IMR-90 (cell line): ENCODE measurements at regions not wholly inside any gene's neighbourhood (a gene's known extent, or its start where the extent isn't known, plus 50 kb on each side); places are given as distances from the start of the nearest gene placed in this dataset.

Experiments used
- ATAC-seq: fragments of 200-7000 bp; cut with Tn5 transposase; 2 replicates; pipeline ENCODE4 v1.9.1; 2020; ENCODE audit warnings: low read depth, mild to moderate bottlenecking, moderate library complexity
- BruUV-seq: library from RNA; stranded (reverse); fragments of 400-500 nt; replicated peaks from 2 replicates; lab custom pipeline; 2021; lab: Mats Ljungman, UMichigan
- CTCF ChIA-PET: fragments of 300-600 bp; formaldehyde crosslinking; extraction: SDS; loops from one replicate; lab custom pipeline; 2021; ENCODE audit warnings: antibody characterized with exemption; lab: Yijun Ruan, JAX
- POLR2A ChIA-PET: fragments of 300-600 bp; sonication (Branson Sonifier 250); formaldehyde crosslinking; loops from one replicate; lab custom pipeline; 2022; ENCODE audit warnings: antibody characterized with exemption; ENCODE audit not compliant: unreplicated experiment; lab: Charles Lee
- DNase-seq: peaks from one replicate; pipeline ENCODE4 v3.0.0; 2013
- H2AFZ ChIP-seq: replicated peaks from 2 replicates; pipeline ENCODE3; 2013; ENCODE audit warnings: low read length, mild to moderate bottlenecking; ENCODE audit not compliant: poor library complexity
- H2AK5ac ChIP-seq: 2 replicates; pipeline ENCODE4 v1.6.1; 2013; ENCODE audit warnings: low read depth, low read length, inconsistent platforms
- H2AK9ac ChIP-seq: replicated peaks from 2 replicates; pipeline ENCODE3; 2013; ENCODE audit warnings: mild to moderate bottlenecking, low read depth, low read length, moderate library complexity; ENCODE audit not compliant: poor library complexity
- H2BK120ac ChIP-seq: 2 replicates; pipeline ENCODE4 v1.6.1; 2013; ENCODE audit warnings: low read depth, low read length, inconsistent platforms
- H2BK15ac ChIP-seq: 3 replicates; pipeline ENCODE4 v1.6.1; 2013; ENCODE audit warnings: low read depth, low read length, inconsistent platforms
- H2BK20ac ChIP-seq: 2 replicates; pipeline ENCODE4 v1.6.1; 2013; ENCODE audit warnings: low read depth, mild to moderate bottlenecking, inconsistent platforms, low read length, moderate library complexity
- H2BK5ac ChIP-seq: 2 replicates; pipeline ENCODE4 v1.6.1; 2013; ENCODE audit warnings: mild to moderate bottlenecking, low read depth, low read length, inconsistent platforms; ENCODE audit not compliant: poor library complexity, severe bottlenecking
- H3K14ac ChIP-seq: replicated peaks from 2 replicates; pipeline ENCODE4 v1.6.1; 2013; ENCODE audit warnings: low read depth, low read length, inconsistent platforms
- H3K18ac ChIP-seq: 2 replicates; pipeline ENCODE4 v1.6.1; 2013; ENCODE audit warnings: low read depth, low read length, control low read depth
- H3K23ac ChIP-seq: 2 replicates; pipeline ENCODE4 v1.6.1; 2013; ENCODE audit warnings: low read depth, low read length, inconsistent platforms
- H3K27ac ChIP-seq: 2 replicates; pipeline ENCODE4 v1.5.1; 2013; ENCODE audit warnings: mild to moderate bottlenecking, control low read depth, low read length; ENCODE audit not compliant: insufficient read depth
- H3K27me3 ChIP-seq: 2 replicates; pipeline ENCODE4 v1.6.1; 2013; ENCODE audit warnings: low read length; ENCODE audit not compliant: control insufficient read depth, insufficient read depth
- H3K36me3 ChIP-seq: 2 replicates; pipeline ENCODE4 v1.6.1; 2013; ENCODE audit warnings: low read length, mixed read lengths; ENCODE audit not compliant: control insufficient read depth, insufficient read depth
- H3K4ac ChIP-seq: 2 replicates; pipeline ENCODE4 v1.6.1; 2013; ENCODE audit warnings: low read depth, low read length, inconsistent platforms
- H3K4me1 ChIP-seq: 2 replicates; pipeline ENCODE4 v1.6.1; 2013; ENCODE audit warnings: low read length, mixed read lengths; ENCODE audit not compliant: control insufficient read depth, insufficient read depth
- H3K4me2 ChIP-seq: 2 replicates; pipeline ENCODE4 v1.6.1; 2013; ENCODE audit warnings: low read depth, mild to moderate bottlenecking, control low read depth, low read length, moderate library complexity
- H3K4me3 ChIP-seq: 2 replicates; pipeline ENCODE4 v1.5.1; 2013; ENCODE audit warnings: low read depth, mild to moderate bottlenecking, control low read depth, low read length, moderate library complexity; ENCODE audit not compliant: insufficient read depth
- H3K56ac ChIP-seq: 2 replicates; pipeline ENCODE4 v1.6.1; 2013; ENCODE audit warnings: low read length, inconsistent platforms; ENCODE audit not compliant: insufficient read depth; ENCODE audit errors: extremely low read depth
- H3K79me1 ChIP-seq, 2 experiments: 2 replicates each; pipeline ENCODE4 v1.6.1; 2013; ENCODE audit warnings: low read length in 2 of 2, inconsistent platforms in 1 of 2, low read depth in 1 of 2
- H3K9ac ChIP-seq: 2 replicates; pipeline ENCODE4 v1.6.1; 2013; ENCODE audit warnings: low read depth, low read length, control low read depth
- H3K9me1 ChIP-seq: 2 replicates; pipeline ENCODE4 v1.6.1; 2013; ENCODE audit warnings: low read length, inconsistent platforms; ENCODE audit not compliant: insufficient read depth
- H3K9me3 ChIP-seq: 2 replicates; pipeline ENCODE4 v1.6.1; 2013; ENCODE audit warnings: low read length; ENCODE audit not compliant: control insufficient read depth, insufficient read depth
- H4K20me1 ChIP-seq: 2 replicates; pipeline ENCODE4 v1.6.1; 2013; ENCODE audit warnings: low read length, inconsistent platforms; ENCODE audit not compliant: insufficient read depth
- H4K5ac ChIP-seq: 2 replicates; pipeline ENCODE4 v1.6.1; 2013; ENCODE audit warnings: mild to moderate bottlenecking, low read depth, low read length, control low read depth
- H4K8ac ChIP-seq, 2 experiments: 2 replicates each; pipeline ENCODE4 v1.6.1; 2013; ENCODE audit warnings: low read depth in 2 of 2, low read length in 2 of 2, control low read depth in 1 of 2, inconsistent platforms in 1 of 2
- H4K91ac ChIP-seq: 2 replicates; pipeline ENCODE4 v1.6.1; 2013; ENCODE audit warnings: low read depth, low read length, inconsistent platforms; ENCODE audit not compliant: insufficient read depth
- BHLHE40 ChIP-seq: fragments of 150-350 bp; IDR thresholded peaks from 2 replicates; pipeline ENCODE4 v1.6.1; 2016; ENCODE audit warnings: mild to moderate bottlenecking, low read depth, low read length
- CEBPB ChIP-seq: IDR thresholded peaks from 2 replicates; pipeline ENCODE4 v1.6.1; 2012; ENCODE audit warnings: low read depth, low read length, improper control_type of control experiment
- CHD1 ChIP-seq: IDR thresholded peaks from 2 replicates; pipeline ENCODE4 v1.6.1; 2012; ENCODE audit warnings: low read depth, low read length, improper control_type of control experiment
- CTCF ChIP-seq: conservative IDR thresholded peaks from 2 replicates; pipeline ENCODE4 v1.5.1; 2012; ENCODE audit warnings: mild to moderate bottlenecking, low read depth, low read length, improper control_type of control experiment
- ELK1 ChIP-seq: fragments of 150-350 bp; IDR thresholded peaks from 2 replicates; pipeline ENCODE4 v1.6.1; 2016; ENCODE audit warnings: low read depth, mild to moderate bottlenecking, low read length, moderate library complexity, borderline replicate concordance
- FOS ChIP-seq: fragments of 150-350 bp; IDR thresholded peaks from 2 replicates; pipeline ENCODE4 v1.6.1; 2016; ENCODE audit warnings: low read depth, low read length
- MAFK ChIP-seq: IDR thresholded peaks from 2 replicates; pipeline ENCODE4 v1.6.1; 2012; ENCODE audit warnings: low read depth, low read length, improper control_type of control experiment
- MAZ ChIP-seq: IDR thresholded peaks from 2 replicates; pipeline ENCODE4 v1.6.1; 2012; ENCODE audit warnings: low read depth, mild to moderate bottlenecking, low read length, improper control_type of control experiment, moderate library complexity, borderline replicate concordance
- MXI1 ChIP-seq: IDR thresholded peaks from 2 replicates; pipeline ENCODE4 v1.6.1; 2012; ENCODE audit warnings: low read depth, mild to moderate bottlenecking, low read length, moderate library complexity, borderline replicate concordance
- NFE2L2 ChIP-seq: fragments of 150-350 bp; IDR thresholded peaks from 2 replicates; pipeline ENCODE4 v1.6.1; 2016; ENCODE audit warnings: low read depth, mild to moderate bottlenecking, low read length
- POLR2A ChIP-seq: IDR thresholded peaks from 2 replicates; pipeline ENCODE4 v1.6.1; 2012; ENCODE audit warnings: mild to moderate bottlenecking, low read depth, low read length
- RAD21 ChIP-seq: IDR thresholded peaks from 2 replicates; pipeline ENCODE4 v1.6.1; 2012; ENCODE audit warnings: low read length, improper control_type of control experiment
- RCOR1 ChIP-seq: IDR thresholded peaks from 2 replicates; pipeline ENCODE4 v1.6.1; 2012; ENCODE audit warnings: mild to moderate bottlenecking, low read length, improper control_type of control experiment; ENCODE audit not compliant: insufficient replicate concordance
- RFX5 ChIP-seq: IDR thresholded peaks from 2 replicates; pipeline ENCODE4 v1.8.0; 2012; ENCODE audit warnings: low read depth, mild to moderate bottlenecking, low read length, moderate library complexity
- SMC3 ChIP-seq: fragments of 150-350 bp; IDR thresholded peaks from 2 replicates; pipeline ENCODE4 v1.6.1; 2016; ENCODE audit warnings: low read depth, mild to moderate bottlenecking, antibody characterized with exemption, low read length, moderate library complexity
- USF2 ChIP-seq: fragments of 150-350 bp; IDR thresholded peaks from 2 replicates; pipeline ENCODE4 v1.6.1; 2017; ENCODE audit warnings: mild to moderate bottlenecking, antibody characterized with exemption, low read length, low read depth
- WGBS, 2 experiments: methylation state at CpG; one replicate each; pipeline versions ENCODE4 v1.1.5 to v1.1.7; 2013; ENCODE audit warnings: missing lambda C conversion rate in 2 of 2; ENCODE audit not compliant: insufficient read length in 1 of 2; ENCODE audit errors: extremely low coverage in 2 of 2; 5-methylcytosine and 5-hydroxymethylcytosine counted together
- dilution Hi-C: fragments of 300-500 bp; cut with HindIII; formaldehyde crosslinking; loops from one replicate; pipeline ENCODE4 v1.14.3; 2018; ENCODE audit warnings: low sequenced_read_pairs; ENCODE audit not compliant: unreplicated experiment
- in situ Hi-C: fragments of 300-500 bp; cut with MboI; formaldehyde crosslinking; loops from 3 replicates; pipeline ENCODE4 v1.14.3; 2019; ENCODE audit warnings: low sequenced_read_pairs, inconsistent platforms, mixed read lengths
- intact Hi-C: fragments of 100-400 bp; cut with micrococcal nuclease; formaldehyde crosslinking; loops from 2 replicates; pipeline ENCODE4 v1.10.0; 2022

- dilution Hi-C loops = no loop called here
- H3K27ac ChIP-seq = no peak overlapping the region
- no TSS peak for BruUV-seq
Observed at GRCh38 chrX:113305496-113305895, 464.9 kb upstream of the AMOT start.

More at GRCh38 chrX:113305496-113305895, 464.9 kb upstream of the AMOT start:
- Histone ChIP-seq H2AFZ (no peak overlapping the region), H3K79me1 (no peaks in the 10 kb centered on the region), H3K36me3 (no peaks in the 10 kb centered on the region), H3K27me3 (no peaks in the 10 kb centered on the region), H2BK20ac (no peak overlapping the region), H4K91ac (no peak overlapping the region), H4K8ac (no peak overlapping the region), H3K4me3 (no peak overlapping the region), H3K4me1 (no peaks in the 10 kb centered on the region), H3K9me3 (no peaks in the 10 kb centered on the region), H3K9ac (no peak overlapping the region), H2AK9ac (no peak overlapping the region), H3K4me2 (no peak overlapping the region), H4K5ac (no peak overlapping the region), H3K4ac (no peak overlapping the region), H3K18ac (no peak overlapping the region), H2BK5ac (no peak overlapping the region), H3K56ac (no peak overlapping the region), H3K23ac (no peak overlapping the region), H2BK120ac (no peak overlapping the region), H3K14ac (no peak overlapping the region), H3K9me1 (no peaks in the 10 kb centered on the region), H2BK15ac (no peak overlapping the region), H2AK5ac (no peak overlapping the region), H4K20me1 (no peaks in the 10 kb centered on the region)
- peak; percentile 4 for DNase-seq
- ChIA-PET POLR2A (no interaction called here), CTCF (no interaction called here)
- WGBS, 2 experiments = no CpG with 5 or more reads among the region's 1 CpG
- intact Hi-C loops = no loop called here
- in situ Hi-C loops = no loop called here
- TF ChIP-seq CHD1 (no peak), POLR2A (no peak), RAD21 (no peak), MXI1 (no peak), RCOR1 (no peak), ELK1 (no peak), CTCF (no peak), MAZ (no peak), SMC3 (no peak), FOS (no peak), CEBPB (no peak), USF2 (no peak), NFE2L2 (no peak), RFX5 (no peak), BHLHE40 (no peak), MAFK (no peak)
- no peak for ATAC-seq
